OCI-LY3 (cell line): ENCODE measurements at regions not wholly inside any gene's neighbourhood (a gene's known extent, or its start where the extent isn't known, plus 50 kb on each side); places are given as distances from the start of the nearest gene placed in this dataset.

Experiments
- CTCF ChIP-seq: fragments of 200-600, 300-600 bp; sonication (generic); IDR thresholded peaks from 2 replicates; pipeline ENCODE4 v1.5.1; 2014; ENCODE audit warnings: antibody characterized with exemption, low read length, low read depth
- EZH2phosphoT487 ChIP-seq: fragments of 200-600 bp; shearing (Covaris generic); IDR thresholded peaks from 2 replicates; pipeline ENCODE4 v1.6.1; 2018; ENCODE audit warnings: antibody characterized with exemption, mixed run types, low read depth

GRCh38 chr10:110399965-110400933 is 95.5 kb upstream of the SMNDC1 start:
- TF ChIP-seq CTCF = no peak
- TF ChIP-seq EZH2phosphoT487 = no peak
